ENCODE measurements at regions not wholly inside any gene's neighbourhood (a gene's known extent, or its start where the extent isn't known, plus 50 kb on each side); places are given as distances from the start of the nearest gene placed in this dataset.

DNA sequence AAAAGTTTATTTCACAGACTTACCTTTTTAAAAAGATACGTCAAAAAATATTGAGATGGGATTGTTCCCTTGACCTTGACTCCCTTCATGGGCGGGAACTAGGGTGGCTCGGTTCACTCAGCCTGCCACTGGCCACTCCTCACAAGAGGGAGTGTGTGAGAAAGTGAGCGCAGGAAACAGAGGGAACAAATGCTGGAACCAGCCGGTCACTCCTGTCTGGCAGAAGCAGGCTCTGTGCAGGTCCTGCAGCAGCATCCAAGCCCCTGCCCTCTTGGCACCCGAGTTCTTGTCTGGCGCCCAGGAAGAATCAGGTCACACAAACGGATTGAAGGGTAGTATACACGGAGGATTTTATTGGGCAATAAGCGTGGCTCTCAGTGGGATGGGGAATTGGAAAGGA lies 58.9 kb downstream of the ZNF648 start:
- no peak for TF ChIP-seq POLR2A (IDR thresholded peaks at IDR 0.05; ENCODE audit: low read length)
- TF ChIP-seq GATA1 (IDR thresholded peaks at IDR 0.05; ENCODE audit: low read depth, low read length): no peak

Measured in erythroblast (primary cell).